ENCODE measurements at regions not wholly inside any gene's neighbourhood (a gene's known extent, or its start where the extent isn't known, plus 50 kb on each side); places are given as distances from the start of the nearest gene placed in this dataset.

DNA sequence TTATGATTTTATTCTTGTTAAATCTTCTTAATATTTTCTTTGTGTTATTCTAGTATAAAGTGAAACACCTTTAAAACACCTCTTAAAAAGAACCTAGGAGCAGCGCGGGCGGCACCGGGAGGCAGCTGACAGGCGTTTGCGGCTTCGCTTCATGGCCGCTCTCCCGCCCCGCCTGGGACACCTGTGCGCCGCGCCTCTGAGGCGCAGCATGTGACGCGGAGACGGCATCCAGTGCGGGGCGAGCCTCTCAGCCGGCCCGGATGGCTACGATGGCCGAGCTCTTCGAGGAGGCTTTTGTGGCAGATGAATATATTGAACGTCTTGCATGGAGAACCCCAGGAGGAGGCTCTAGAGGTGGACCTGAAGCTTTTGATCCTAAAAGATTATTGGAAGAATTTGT, 1592.7 kb downstream of the TECRL start:
- TF ChIP-seq, protein P1, sequence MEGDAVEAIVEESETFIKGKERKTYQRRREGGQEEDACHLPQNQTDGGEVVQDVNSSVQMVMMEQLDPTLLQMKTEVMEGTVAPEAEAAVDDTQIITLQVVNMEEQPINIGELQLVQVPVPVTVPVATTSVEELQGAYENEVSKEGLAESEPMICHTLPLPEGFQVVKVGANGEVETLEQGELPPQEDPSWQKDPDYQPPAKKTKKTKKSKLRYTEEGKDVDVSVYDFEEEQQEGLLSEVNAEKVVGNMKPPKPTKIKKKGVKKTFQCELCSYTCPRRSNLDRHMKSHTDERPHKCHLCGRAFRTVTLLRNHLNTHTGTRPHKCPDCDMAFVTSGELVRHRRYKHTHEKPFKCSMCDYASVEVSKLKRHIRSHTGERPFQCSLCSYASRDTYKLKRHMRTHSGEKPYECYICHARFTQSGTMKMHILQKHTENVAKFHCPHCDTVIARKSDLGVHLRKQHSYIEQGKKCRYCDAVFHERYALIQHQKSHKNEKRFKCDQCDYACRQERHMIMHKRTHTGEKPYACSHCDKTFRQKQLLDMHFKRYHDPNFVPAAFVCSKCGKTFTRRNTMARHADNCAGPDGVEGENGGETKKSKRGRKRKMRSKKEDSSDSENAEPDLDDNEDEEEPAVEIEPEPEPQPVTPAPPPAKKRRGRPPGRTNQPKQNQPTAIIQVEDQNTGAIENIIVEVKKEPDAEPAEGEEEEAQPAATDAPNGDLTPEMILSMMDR (conservative IDR thresholded peaks at IDR 0.05 in 1 of 2, IDR thresholded peaks at IDR 0.05 in 1 of 2; ENCODE audit: extremely low read depth in 1 of 2, insufficient read depth in 1 of 2, low read depth in 1 of 2, low read length in 2 of 2), result no peak
- no peak for TF ChIP-seq EZH2 (IDR thresholded peaks at IDR 0.05; ENCODE audit: borderline replicate concordance, low read length)
